Natural killer cell (primary cell): ENCODE measurements at regions not wholly inside any gene's neighbourhood (a gene's known extent, or its start where the extent isn't known, plus 50 kb on each side); places are given as distances from the start of the nearest gene placed in this dataset.
"Not testable (repeated sequence)": the region's sequence is repeated elsewhere in the genome, so short reads cannot be mapped to it uniquely, and the experiment has no call there.

Experiments
- ATAC-seq, 3 donors: fragments of 150-1000 bp in 2 of 3; fragments of 200-7000 bp in 1 of 3; cut with Tn5 transposase; 1 replicate in 1 of 3; 2 replicates in 2 of 3; pipeline ENCODE4 v1.10.0; 2021; ENCODE audit warnings: mild to moderate bottlenecking in 2 of 3, moderate library complexity in 2 of 3
- DNase-seq, 2 donors: peaks; one replicate each; pipeline versions ENCODE4 v3.0.0 to v3.0.0-alpha.2; 2013 to 2021; ENCODE audit warnings: mixed read lengths in 1 of 2
- H3K27ac ChIP-seq: one replicate; pipeline ENCODE4 v1.5.1; 2013; ENCODE audit warnings: mild to moderate bottlenecking, low read length
- H3K27me3 ChIP-seq: one replicate; pipeline ENCODE4 v1.6.1; 2013; ENCODE audit warnings: low read length; ENCODE audit not compliant: control insufficient read depth, insufficient read depth
- H3K36me3 ChIP-seq: one replicate; pipeline ENCODE4 v1.6.1; 2013; ENCODE audit warnings: low read length; ENCODE audit not compliant: control insufficient read depth, insufficient read depth
- H3K4me1 ChIP-seq: one replicate; pipeline ENCODE4 v1.6.1; 2013; ENCODE audit warnings: low read length; ENCODE audit not compliant: control insufficient read depth, insufficient read depth
- H3K4me3 ChIP-seq: one replicate; pipeline ENCODE4 v1.5.1; 2013; ENCODE audit warnings: low read length
- H3K9me3 ChIP-seq: one replicate; pipeline ENCODE4 v1.6.1; 2013; ENCODE audit warnings: low read length; ENCODE audit not compliant: control insufficient read depth, insufficient read depth
- H3K27ac Mint-ChIP-seq, 2 donors: one replicate each; pipeline ENCODE4 v1.8.0; 2022; ENCODE audit warnings: mild to moderate bottlenecking in 2 of 2, mixed read lengths in 2 of 2, moderate library complexity in 1 of 2
- H3K27me3 Mint-ChIP-seq, 2 donors: one replicate each; pipeline ENCODE4 v1.8.0; 2022; ENCODE audit warnings: low read depth in 2 of 2, mixed read lengths in 2 of 2
- H3K36me3 Mint-ChIP-seq: one replicate; pipeline ENCODE4 v1.8.0; 2022; ENCODE audit warnings: mixed read lengths
- H3K4me1 Mint-ChIP-seq, 2 donors: one replicate each; pipeline ENCODE4 v1.8.0; 2022; ENCODE audit warnings: mixed read lengths in 2 of 2
- H3K4me3 Mint-ChIP-seq: one replicate; pipeline ENCODE4 v1.8.0; 2022; ENCODE audit warnings: mild to moderate bottlenecking, moderate library complexity, mixed read lengths
- H3K9me3 Mint-ChIP-seq, 2 donors: one replicate each; pipeline ENCODE4 v1.8.0; 2022; ENCODE audit warnings: mixed read lengths in 2 of 2
- WGBS: methylation state at CpG from one replicate; pipeline ENCODE4 v1.1.7; 2013; ENCODE audit warnings: missing lambda C conversion rate; ENCODE audit not compliant: insufficient coverage; 5-methylcytosine and 5-hydroxymethylcytosine counted together
- intact Hi-C: fragments of 100-400 bp; cut with micrococcal nuclease; formaldehyde crosslinking; loops from one replicate; pipeline ENCODE4 v1.14.2; 2022
- TF ChIP-seq, protein P1 (sequence below): fragments of 200-600 bp; IDR thresholded peaks from one replicate; pipeline ENCODE4 v1.8.0; 2022; ENCODE audit warnings: antibody characterized with exemption

DNA sequence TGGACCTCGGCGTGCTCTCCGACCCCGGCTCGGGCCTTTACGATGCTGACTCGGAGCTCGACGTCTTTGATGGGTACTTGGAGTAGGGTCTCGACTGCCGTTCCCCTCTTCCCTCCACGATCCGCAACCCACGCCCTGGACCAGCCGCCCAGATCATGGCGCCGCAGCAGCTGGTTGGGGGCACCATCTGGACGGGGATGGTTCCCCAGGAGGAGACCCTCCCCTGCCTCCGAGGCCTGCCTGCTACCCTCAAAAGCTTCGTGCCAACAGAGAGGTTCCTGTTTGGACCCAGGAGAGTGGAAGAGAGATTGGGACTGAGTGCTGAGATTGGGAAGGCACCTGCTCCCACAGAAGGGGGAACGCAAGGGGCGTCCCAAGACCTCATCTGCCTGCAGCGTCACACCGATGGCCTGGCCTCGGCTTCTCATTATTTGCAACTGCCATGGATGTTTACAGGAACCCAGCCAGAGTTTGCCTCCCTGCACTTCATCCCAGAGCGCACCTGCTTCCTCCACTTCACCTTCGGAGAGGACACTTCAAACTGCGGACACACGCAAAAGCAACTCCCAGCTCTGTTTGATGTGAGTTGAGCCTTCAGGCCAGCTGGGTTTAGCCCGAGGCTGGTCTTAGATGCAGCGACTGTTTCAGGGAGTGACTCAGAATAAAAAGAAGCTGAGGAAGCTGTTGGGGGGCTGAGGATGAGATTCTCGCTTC lies 58.9 kb downstream of the GOLGA6L7 start:
- 58% methylated on average over 22 of the region's 32 CpGs for WGBS
- not testable (repeated sequence) for H3K27me3 ChIP-seq, H3K36me3 ChIP-seq, H3K4me3 ChIP-seq, H3K4me1 ChIP-seq, H3K27ac ChIP-seq, H3K9me3 Mint-ChIP-seq, H3K9me3 ChIP-seq, H3K36me3 Mint-ChIP-seq, H3K4me1 Mint-ChIP-seq
- Mint-ChIP-seq H3K27me3 (peaks cover 23 to 31% of the 10 kb centered on the region in 2 donors), H3K27ac (peak overlapping the region in 1 of 2 donors; percentile 52), H3K4me3 (peak overlapping the region; percentile 42)
- ATAC-seq = peak in 2 of 3 donors; percentile 74 to 76
- intact Hi-C loops = loop anchor here (5.0 kb wide), 1 partner anchor 313 kb away; no protein-coding TSS in a partner anchor
- DNase-seq = peak in 1 of 2 donors; percentile 29

DNA sequence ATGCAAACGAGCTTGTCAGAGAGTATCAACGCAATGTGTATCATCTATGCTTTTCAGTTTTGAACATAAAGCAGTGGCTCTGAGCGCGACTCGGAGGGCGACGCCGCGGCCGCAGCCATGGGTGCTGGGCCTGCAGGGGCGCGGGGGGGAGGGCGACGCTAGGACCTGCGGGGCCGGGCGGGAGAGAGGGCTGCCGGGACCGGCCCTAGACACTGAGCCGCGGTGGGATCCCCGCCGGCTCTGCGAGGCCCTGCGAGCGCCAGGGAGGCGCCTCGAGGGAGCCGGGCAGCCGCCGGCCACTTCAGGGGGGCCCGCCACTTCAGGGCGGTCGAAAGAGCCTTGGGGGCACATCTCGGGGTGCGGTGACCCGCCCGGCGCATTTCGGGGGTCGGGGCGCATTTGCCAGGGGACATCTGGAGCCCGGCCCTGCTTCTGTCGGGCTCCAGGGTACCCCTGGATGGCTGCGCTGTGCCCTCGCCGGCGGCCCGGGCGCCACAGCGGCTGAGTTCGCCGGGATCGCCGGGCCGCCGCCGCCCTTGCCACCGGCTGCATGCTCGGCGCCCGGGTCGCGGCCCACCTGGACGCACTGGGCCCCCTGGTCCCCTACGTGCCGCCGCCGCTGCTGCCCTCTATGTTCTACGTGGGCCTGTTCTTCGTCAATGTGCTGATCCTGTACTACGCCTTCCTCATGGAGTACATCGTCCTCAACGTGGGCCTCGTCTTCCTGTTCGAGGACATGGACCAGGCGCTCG lies 59.6 kb downstream of the GOLGA6L7 start:
- ATAC-seq = peak; percentile 50 to 63 (median 51)
- H3K27me3 ChIP-seq, H3K36me3 ChIP-seq, H3K9me3 ChIP-seq, H3K27ac Mint-ChIP-seq, H3K4me1 Mint-ChIP-seq, H3K36me3 Mint-ChIP-seq, H3K9me3 Mint-ChIP-seq, H3K27ac ChIP-seq, H3K4me1 ChIP-seq, H3K4me3 ChIP-seq: not testable (repeated sequence)
- intact Hi-C loops = loop anchor here (5.0 kb wide), 1 partner anchor 313 kb away; no protein-coding TSS in a partner anchor
- H3K27me3 Mint-ChIP-seq = peaks cover 23 to 31% of the 10 kb centered on the region in 2 donors
- peak overlapping the region; percentile 61 for H3K4me3 Mint-ChIP-seq
- WGBS = 14% methylated on average over 41 of the region's 78 CpGs
- peak in 1 of 2 donors; percentile 3 for DNase-seq

DNA sequence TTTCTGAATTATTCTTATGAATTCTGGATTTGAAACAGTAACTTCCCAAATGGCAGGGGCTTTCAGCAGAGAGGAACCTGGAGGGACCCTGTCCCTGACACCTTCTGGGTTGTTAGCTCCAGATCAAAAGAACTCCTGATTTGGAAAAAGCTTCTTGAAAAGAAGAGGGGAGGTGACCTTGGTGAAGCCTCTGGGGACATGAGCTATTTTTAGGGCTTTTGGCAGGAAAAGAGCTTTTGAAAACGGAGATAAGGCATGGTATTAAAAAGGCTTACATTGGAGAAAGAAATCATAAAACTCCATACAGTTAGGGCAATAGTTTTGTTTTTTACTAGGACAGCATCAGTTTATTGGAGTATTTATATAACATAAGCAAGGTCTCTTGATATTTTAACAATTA lies 60.3 kb downstream of the GOLGA6L7 start:
- not testable (repeated sequence) for ATAC-seq, H3K4me1 Mint-ChIP-seq, H3K4me3 ChIP-seq, H3K36me3 ChIP-seq, H3K9me3 Mint-ChIP-seq, DNase-seq, H3K27me3 ChIP-seq, H3K36me3 Mint-ChIP-seq, H3K27ac Mint-ChIP-seq, H3K9me3 ChIP-seq, H3K27ac ChIP-seq, H3K4me1 ChIP-seq
- peaks cover 21 to 31% of the 10 kb centered on the region in 2 donors for H3K27me3 Mint-ChIP-seq
- WGBS = no CpG with 5 or more reads among the region's 1 CpG
- intact Hi-C loops = loop anchor here (5.0 kb wide), 1 partner anchor 314 kb away; no protein-coding TSS in a partner anchor
- peak overlapping the region; percentile 61 for H3K4me3 Mint-ChIP-seq

DNA sequence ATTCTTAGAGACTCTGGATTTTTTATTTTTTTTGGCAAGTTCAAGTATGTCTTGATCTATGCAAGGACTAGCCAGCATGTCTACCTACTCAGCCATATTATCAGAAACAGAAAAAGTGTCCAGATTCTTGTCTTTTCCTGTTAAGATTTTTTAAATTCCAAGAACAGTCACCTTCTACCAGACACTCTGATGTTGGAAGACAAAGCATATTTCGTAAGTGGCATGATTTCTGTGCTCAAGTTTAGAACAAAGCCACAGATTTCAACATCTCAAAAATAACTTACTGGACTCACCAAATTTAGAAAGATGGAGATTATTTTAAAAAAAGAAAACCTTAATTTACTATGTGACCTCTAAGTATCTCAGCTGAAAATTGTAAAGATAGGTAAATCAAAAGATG lies 61.9 kb downstream of the GOLGA6L7 start:
- Mint-ChIP-seq H3K4me3 (no peak overlapping the region), H3K27ac (no peak overlapping the region), H3K27me3 (peaks cover 14 to 16% of the 10 kb centered on the region in 2 donors), H3K9me3 (no peaks in the 10 kb centered on the region), H3K4me1 (peaks cover 0 to 6% of the 10 kb centered on the region in 2 donors), H3K36me3 (no peaks in the 10 kb centered on the region)
- DNase-seq (no peak), ATAC-seq (no peak)
- Histone ChIP-seq H3K4me1 (no peaks in the 10 kb centered on the region), H3K4me3 (no peak overlapping the region), H3K27me3 (peaks cover 2% of the 10 kb centered on the region), H3K9me3 (no peaks in the 10 kb centered on the region), H3K36me3 (no peaks in the 10 kb centered on the region), H3K27ac (no peak overlapping the region)
- intact Hi-C loops = loop anchor here (5.0 kb wide), 1 partner anchor 316 kb away; no protein-coding TSS in a partner anchor
- WGBS = no CpG with 5 or more reads among the region's 1 CpG
- TF ChIP-seq, protein P1, sequence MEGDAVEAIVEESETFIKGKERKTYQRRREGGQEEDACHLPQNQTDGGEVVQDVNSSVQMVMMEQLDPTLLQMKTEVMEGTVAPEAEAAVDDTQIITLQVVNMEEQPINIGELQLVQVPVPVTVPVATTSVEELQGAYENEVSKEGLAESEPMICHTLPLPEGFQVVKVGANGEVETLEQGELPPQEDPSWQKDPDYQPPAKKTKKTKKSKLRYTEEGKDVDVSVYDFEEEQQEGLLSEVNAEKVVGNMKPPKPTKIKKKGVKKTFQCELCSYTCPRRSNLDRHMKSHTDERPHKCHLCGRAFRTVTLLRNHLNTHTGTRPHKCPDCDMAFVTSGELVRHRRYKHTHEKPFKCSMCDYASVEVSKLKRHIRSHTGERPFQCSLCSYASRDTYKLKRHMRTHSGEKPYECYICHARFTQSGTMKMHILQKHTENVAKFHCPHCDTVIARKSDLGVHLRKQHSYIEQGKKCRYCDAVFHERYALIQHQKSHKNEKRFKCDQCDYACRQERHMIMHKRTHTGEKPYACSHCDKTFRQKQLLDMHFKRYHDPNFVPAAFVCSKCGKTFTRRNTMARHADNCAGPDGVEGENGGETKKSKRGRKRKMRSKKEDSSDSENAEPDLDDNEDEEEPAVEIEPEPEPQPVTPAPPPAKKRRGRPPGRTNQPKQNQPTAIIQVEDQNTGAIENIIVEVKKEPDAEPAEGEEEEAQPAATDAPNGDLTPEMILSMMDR = no peak

DNA sequence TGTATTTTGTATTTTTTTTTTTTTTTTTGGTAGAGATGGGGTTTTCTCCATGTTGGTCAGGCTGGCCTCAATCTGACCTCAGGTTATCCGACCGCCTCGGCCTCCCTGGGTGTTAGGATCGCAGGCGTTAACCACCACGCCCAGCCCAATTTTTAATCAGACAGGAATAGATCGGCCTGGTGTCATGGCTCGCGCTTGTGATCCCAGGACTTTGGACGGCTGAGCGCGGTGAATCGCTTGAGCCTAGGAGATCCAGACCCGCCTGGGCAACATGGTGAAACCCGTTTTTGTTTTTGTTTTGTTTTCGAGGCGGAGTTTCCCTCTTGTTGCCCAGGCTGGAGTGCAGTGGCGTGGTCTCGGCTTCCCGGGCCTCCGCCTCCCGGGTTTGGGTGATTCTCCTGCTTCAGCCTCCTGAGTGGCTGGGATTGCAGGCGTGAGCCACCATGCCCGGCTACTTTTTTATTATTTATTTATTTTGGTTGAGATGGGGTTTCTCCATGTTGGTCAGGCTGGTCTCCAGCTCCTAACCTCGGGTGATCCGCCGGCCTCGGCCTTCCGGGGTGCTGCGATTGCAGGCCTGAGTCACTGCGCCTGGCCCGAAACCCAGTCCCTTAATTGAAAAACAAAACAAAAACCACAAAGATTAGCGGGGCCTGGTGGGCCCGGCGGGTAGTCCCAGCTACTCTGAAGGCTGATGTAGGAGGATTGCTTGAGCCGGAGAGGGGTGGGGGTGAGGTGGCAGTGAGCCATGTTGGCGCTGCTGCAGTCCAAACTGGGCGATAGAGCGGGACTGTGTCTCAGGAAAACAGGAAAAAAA lies 63.9 kb downstream of the GOLGA6L7 start:
- intact Hi-C loops = loop anchor here (5.0 kb wide), 1 partner anchor 318 kb away; no protein-coding TSS in a partner anchor
- not testable (repeated sequence) for H3K27me3 ChIP-seq, H3K4me3 Mint-ChIP-seq, H3K27ac Mint-ChIP-seq, H3K36me3 ChIP-seq, ATAC-seq, H3K4me1 ChIP-seq, H3K4me3 ChIP-seq, DNase-seq, H3K36me3 Mint-ChIP-seq, H3K4me1 Mint-ChIP-seq, H3K27ac ChIP-seq, H3K9me3 ChIP-seq, H3K9me3 Mint-ChIP-seq
- H3K27me3 Mint-ChIP-seq = peaks cover 12 to 16% of the 10 kb centered on the region in 2 donors
- 95% methylated on average over 33 of the region's 39 CpGs for WGBS
